ENCODE measurements at regions not wholly inside any gene's neighbourhood (a gene's known extent, or its start where the extent isn't known, plus 50 kb on each side); places are given as distances from the start of the nearest gene placed in this dataset.
A peak's percentile ranks its signal among the peaks of the same experiment; 100 is the strongest.
"Not testable (repeated sequence)": the region's sequence is repeated elsewhere in the genome, so short reads cannot be mapped to it uniquely, and the experiment has no call there.

DNA sequence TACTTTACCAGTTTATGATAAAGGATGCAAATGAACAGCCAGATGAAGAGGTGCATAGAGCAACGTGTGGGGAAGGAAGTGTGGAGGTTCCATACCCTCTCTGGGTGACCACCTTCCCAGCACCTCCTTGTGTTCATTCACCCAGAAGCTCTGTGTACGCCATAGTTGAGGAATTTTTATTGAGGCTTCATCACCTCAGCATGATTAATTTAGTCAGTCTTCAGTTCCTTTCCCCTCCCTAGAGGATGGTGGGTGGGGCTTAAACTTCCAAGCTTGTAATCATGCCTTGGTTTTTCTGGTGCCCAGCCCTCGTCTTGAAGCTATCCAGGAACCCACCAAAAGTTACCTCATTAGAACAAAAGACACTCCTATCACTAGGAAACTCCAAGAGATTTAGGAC, 162.7 kb downstream of the PLCE1 start:
- no peak overlapping the region for H2BK120ac ChIP-seq (ENCODE audit: insufficient read depth, low read length, poor library complexity)
- H3K9me3 ChIP-seq (ENCODE audit: insufficient read depth, low read depth, low read length), result no peaks in the 10 kb centered on the region
- H4K8ac ChIP-seq (ENCODE audit: low read depth, low read length), result no peak overlapping the region
- H3K9ac ChIP-seq (ENCODE audit: low read length), result no peak overlapping the region
- no peak overlapping the region for H2AK5ac ChIP-seq (ENCODE audit: low read length)
- H3K27me3 ChIP-seq (ENCODE audit: insufficient read depth, low read length), result no peaks in the 10 kb centered on the region
- H2AFZ ChIP-seq (ENCODE audit: insufficient read depth, low read length, poor library complexity), result no peak overlapping the region
- no peak overlapping the region for H2BK12ac ChIP-seq (ENCODE audit: low read length)
- no peak overlapping the region for H3K4ac ChIP-seq (ENCODE audit: low read depth, low read length)
- no peak overlapping the region for H3K27ac ChIP-seq (ENCODE audit: low read depth, low read length)
- no CpG with 5 or more reads among the region's 3 CpGs for WGBS (ENCODE audit: extremely low coverage, insufficient coverage, insufficient read length)
- no peak overlapping the region for H3K23ac ChIP-seq (ENCODE audit: low read length)
- no peak overlapping the region for H2BK5ac ChIP-seq (ENCODE audit: low read depth, low read length, poor library complexity)
- no peak overlapping the region for H4K12ac ChIP-seq (ENCODE audit: low read depth, low read length)
- no peak for DNase-seq
- H3K14ac ChIP-seq (ENCODE audit: low read length), result no peak overlapping the region
- no peak overlapping the region for H3K18ac ChIP-seq (ENCODE audit: low read length)
- no peaks in the 10 kb centered on the region for H3K79me2 ChIP-seq (ENCODE audit: control insufficient read depth, insufficient read depth, low read length, poor library complexity)
- no peaks in the 10 kb centered on the region for H3K4me1 ChIP-seq (ENCODE audit: control insufficient read depth in 1 of 2, insufficient read depth in 2 of 2, low read length in 2 of 2)
- H3K4me3 ChIP-seq (ENCODE audit: low read depth, low read length), result no peak overlapping the region
- H3K79me1 ChIP-seq (ENCODE audit: low read length), result no peaks in the 10 kb centered on the region
- H3K36me3 ChIP-seq (ENCODE audit: control insufficient read depth in 1 of 2, insufficient read depth in 2 of 2, low read length in 2 of 2), result no peaks in the 10 kb centered on the region
- H4K91ac ChIP-seq (ENCODE audit: low read depth, low read length), result no peak overlapping the region
- H3K4me2 ChIP-seq (ENCODE audit: low read length), result no peak overlapping the region

GRCh38 chr10:94165158-94165611, 171.5 kb downstream of the PLCE1 start:
- not testable (repeated sequence) for H3K4me1 ChIP-seq (ENCODE audit: control insufficient read depth in 1 of 2, insufficient read depth in 2 of 2, low read length in 2 of 2); H3K36me3 ChIP-seq (ENCODE audit: control insufficient read depth in 1 of 2, insufficient read depth in 2 of 2, low read length in 2 of 2); H3K14ac ChIP-seq (ENCODE audit: low read length)

GRCh38 chr10:94172332-94172731, 178.6 kb downstream of the PLCE1 start:
- WGBS (ENCODE audit: extremely low coverage, insufficient coverage, insufficient read length), result no CpG with 5 or more reads among the region's 2 CpGs
- H3K36me3 ChIP-seq (ENCODE audit: control insufficient read depth in 1 of 2, insufficient read depth in 2 of 2, low read length in 2 of 2), result no peaks in the 10 kb centered on the region
- no peak overlapping the region for H2BK120ac ChIP-seq (ENCODE audit: insufficient read depth, low read length, poor library complexity)
- no peak overlapping the region for H3K4me2 ChIP-seq (ENCODE audit: low read length)
- H2BK5ac ChIP-seq (ENCODE audit: low read depth, low read length, poor library complexity), result no peak overlapping the region
- no peaks in the 10 kb centered on the region for H3K9me3 ChIP-seq (ENCODE audit: insufficient read depth, low read depth, low read length)
- H3K14ac ChIP-seq (ENCODE audit: low read length), result no peak overlapping the region
- H3K4me1 ChIP-seq (ENCODE audit: control insufficient read depth in 1 of 2, insufficient read depth in 2 of 2, low read length in 2 of 2), result no peaks in the 10 kb centered on the region
- H3K4ac ChIP-seq (ENCODE audit: low read depth, low read length), result no peak overlapping the region
- H2BK12ac ChIP-seq (ENCODE audit: low read length), result no peak overlapping the region
- H2AFZ ChIP-seq (ENCODE audit: insufficient read depth, low read length, poor library complexity), result no peak overlapping the region
- no peak overlapping the region for H3K18ac ChIP-seq (ENCODE audit: low read length)
- no peaks in the 10 kb centered on the region for H3K79me2 ChIP-seq (ENCODE audit: control insufficient read depth, insufficient read depth, low read length, poor library complexity)
- no peak overlapping the region for H4K12ac ChIP-seq (ENCODE audit: low read depth, low read length)
- H3K9ac ChIP-seq (ENCODE audit: low read length), result no peak overlapping the region
- no peak overlapping the region for H3K27ac ChIP-seq (ENCODE audit: low read depth, low read length)
- H4K91ac ChIP-seq (ENCODE audit: low read depth, low read length), result no peak overlapping the region
- H3K79me1 ChIP-seq (ENCODE audit: low read length), result no peaks in the 10 kb centered on the region
- no peak overlapping the region for H4K8ac ChIP-seq (ENCODE audit: low read depth, low read length)
- DNase-seq, result no peak
- no peak overlapping the region for H3K4me3 ChIP-seq (ENCODE audit: low read depth, low read length)
- no peaks in the 10 kb centered on the region for H3K27me3 ChIP-seq (ENCODE audit: insufficient read depth, low read length)
- no peak overlapping the region for H3K23ac ChIP-seq (ENCODE audit: low read length)
- H2AK5ac ChIP-seq (ENCODE audit: low read length), result no peak overlapping the region

More at GRCh38 chr10:94165158-94165611, 171.5 kb downstream of the PLCE1 start:
- H3K4me2 ChIP-seq (ENCODE audit: low read length); H2AFZ ChIP-seq (ENCODE audit: insufficient read depth, low read length, poor library complexity); H3K27ac ChIP-seq (ENCODE audit: low read depth, low read length); H2BK5ac ChIP-seq (ENCODE audit: low read depth, low read length, poor library complexity); H3K4ac ChIP-seq (ENCODE audit: low read depth, low read length); H3K79me1 ChIP-seq (ENCODE audit: low read length); H3K9me3 ChIP-seq (ENCODE audit: insufficient read depth, low read depth, low read length); H3K18ac ChIP-seq (ENCODE audit: low read length); H4K12ac ChIP-seq (ENCODE audit: low read depth, low read length); H3K4me3 ChIP-seq (ENCODE audit: low read depth, low read length); H4K91ac ChIP-seq (ENCODE audit: low read depth, low read length); H2BK12ac ChIP-seq (ENCODE audit: low read length); H2BK120ac ChIP-seq (ENCODE audit: insufficient read depth, low read length, poor library complexity); H3K27me3 ChIP-seq (ENCODE audit: insufficient read depth, low read length); H3K9ac ChIP-seq (ENCODE audit: low read length); H3K23ac ChIP-seq (ENCODE audit: low read length); H2AK5ac ChIP-seq (ENCODE audit: low read length); H4K8ac ChIP-seq (ENCODE audit: low read depth, low read length); H3K79me2 ChIP-seq (ENCODE audit: control insufficient read depth, insufficient read depth, low read length, poor library complexity): not testable (repeated sequence)
- peak in 1 of 2 donors; percentile 19 for DNase-seq
- no CpG with 5 or more reads among the region's 12 CpGs for WGBS (ENCODE audit: extremely low coverage, insufficient coverage, insufficient read length)

GRCh38 chr10:94173594-94173993, 179.9 kb downstream of the PLCE1 start:
- no peak overlapping the region for H2BK120ac ChIP-seq (ENCODE audit: insufficient read depth, low read length, poor library complexity)
- H3K23ac ChIP-seq (ENCODE audit: low read length), result no peak overlapping the region
- no peak overlapping the region for H4K12ac ChIP-seq (ENCODE audit: low read depth, low read length)
- H3K14ac ChIP-seq (ENCODE audit: low read length), result no peak overlapping the region
- no peaks in the 10 kb centered on the region for H3K36me3 ChIP-seq (ENCODE audit: control insufficient read depth in 1 of 2, insufficient read depth in 2 of 2, low read length in 2 of 2)
- WGBS (ENCODE audit: extremely low coverage, insufficient coverage, insufficient read length), result no CpG with 5 or more reads among the region's 3 CpGs
- H3K27ac ChIP-seq (ENCODE audit: low read depth, low read length), result no peak overlapping the region
- H4K91ac ChIP-seq (ENCODE audit: low read depth, low read length), result no peak overlapping the region
- H4K8ac ChIP-seq (ENCODE audit: low read depth, low read length), result no peak overlapping the region
- no peak overlapping the region for H2AK5ac ChIP-seq (ENCODE audit: low read length)
- H3K9me3 ChIP-seq (ENCODE audit: insufficient read depth, low read depth, low read length), result no peaks in the 10 kb centered on the region
- H3K79me2 ChIP-seq (ENCODE audit: control insufficient read depth, insufficient read depth, low read length, poor library complexity), result no peaks in the 10 kb centered on the region
- no peak overlapping the region for H3K4ac ChIP-seq (ENCODE audit: low read depth, low read length)
- H2BK12ac ChIP-seq (ENCODE audit: low read length), result no peak overlapping the region
- no peaks in the 10 kb centered on the region for H3K27me3 ChIP-seq (ENCODE audit: insufficient read depth, low read length)
- H2AFZ ChIP-seq (ENCODE audit: insufficient read depth, low read length, poor library complexity), result no peak overlapping the region
- no peak for DNase-seq
- no peak overlapping the region for H3K4me3 ChIP-seq (ENCODE audit: low read depth, low read length)
- H2BK5ac ChIP-seq (ENCODE audit: low read depth, low read length, poor library complexity), result no peak overlapping the region
- H3K79me1 ChIP-seq (ENCODE audit: low read length), result no peaks in the 10 kb centered on the region
- H3K18ac ChIP-seq (ENCODE audit: low read length), result no peak overlapping the region
- H3K4me2 ChIP-seq (ENCODE audit: low read length), result no peak overlapping the region
- H3K9ac ChIP-seq (ENCODE audit: low read length), result no peak overlapping the region
- no peaks in the 10 kb centered on the region for H3K4me1 ChIP-seq (ENCODE audit: control insufficient read depth in 1 of 2, insufficient read depth in 2 of 2, low read length in 2 of 2)

Data from trophoblast cell (in vitro differentiated cells and primary cell).